HG02840 (cell line): ENCODE measurements at regions not wholly inside any gene's neighbourhood (a gene's known extent, or its start where the extent isn't known, plus 50 kb on each side); places are given as distances from the start of the nearest gene placed in this dataset.

Experiments used
- ATAC-seq: cut with Tn5 transposase; IDR thresholded peaks from one replicate; pipeline ENCODE4 v1.9.1; 2021; ENCODE audit warnings: mild to moderate bottlenecking, moderate library complexity, moderate number of reproducible peaks; ENCODE audit not compliant: unreplicated experiment, low FRiP score

GRCh38 chr10:10847387-10847786 is 170.3 kb upstream of the CELF2 start:
- no peak for ATAC-seq

GRCh38 chr10:10848488-10849111 is 169.1 kb upstream of the CELF2 start:
- no peak for ATAC-seq

GRCh38 chr10:10849306-10849705 is 168.4 kb upstream of the CELF2 start:
- ATAC-seq, result no peak

GRCh38 chr10:10850214-10850613 is 167.5 kb upstream of the CELF2 start:
- no peak for ATAC-seq

- no peak for ATAC-seq
Observed at GRCh38 chr10:10852464-10852863, 165.2 kb upstream of the CELF2 start.

- no peak for ATAC-seq
Observed at GRCh38 chr10:10853954-10854353, 163.7 kb upstream of the CELF2 start.

GRCh38 chr10:10854725-10855124 is 162.9 kb upstream of the CELF2 start:
- no peak for ATAC-seq

GRCh38 chr10:10855151-10855581 is 162.5 kb upstream of the CELF2 start:
- ATAC-seq, result no peak

- no peak for ATAC-seq
Observed at GRCh38 chr10:10860455-10860976, 157.2 kb upstream of the CELF2 start.

GRCh38 chr10:10865303-10865702 is 152.4 kb upstream of the CELF2 start:
- no peak for ATAC-seq

- no peak for ATAC-seq
Observed at GRCh38 chr10:10865913-10866312, 151.8 kb upstream of the CELF2 start.

- no peak for ATAC-seq
Observed at GRCh38 chr10:10869592-10869991, 148.1 kb upstream of the CELF2 start.

GRCh38 chr10:10870523-10871241 is 147.0 kb upstream of the CELF2 start:
- ATAC-seq, result no peak

GRCh38 chr10:10871352-10871751 is 146.3 kb upstream of the CELF2 start:
- ATAC-seq, result no peak

GRCh38 chr10:10872035-10872673 is 145.5 kb upstream of the CELF2 start:
- ATAC-seq, result no peak

- ATAC-seq, result no peak
Observed at GRCh38 chr10:10872764-10873163, 144.9 kb upstream of the CELF2 start.

GRCh38 chr10:10873289-10873688 is 144.4 kb upstream of the CELF2 start:
- ATAC-seq, result no peak

- ATAC-seq, result no peak
Observed at GRCh38 chr10:10873915-10874314, 143.8 kb upstream of the CELF2 start.

GRCh38 chr10:10878963-10879362 is 138.7 kb upstream of the CELF2 start:
- ATAC-seq, result no peak

GRCh38 chr10:10881117-10881813 is 136.4 kb upstream of the CELF2 start:
- ATAC-seq, result no peak

- no peak for ATAC-seq
Observed at GRCh38 chr10:10883737-10884136, 133.9 kb upstream of the CELF2 start.
